NT2/D1 (cell line): ENCODE measurements at regions not wholly inside any gene's neighbourhood (a gene's known extent, or its start where the extent isn't known, plus 50 kb on each side); places are given as distances from the start of the nearest gene placed in this dataset.

Source experiments
- YY1 ChIP-seq: IDR thresholded peaks from 2 replicates; pipeline ENCODE4 v1.6.1; 2011; ENCODE audit not compliant: insufficient read length, insufficient read depth
- ZNF274 ChIP-seq: IDR thresholded peaks from 2 replicates; pipeline ENCODE4 v1.6.1; 2011; ENCODE audit warnings: mild to moderate bottlenecking, low read depth, low read length

DNA sequence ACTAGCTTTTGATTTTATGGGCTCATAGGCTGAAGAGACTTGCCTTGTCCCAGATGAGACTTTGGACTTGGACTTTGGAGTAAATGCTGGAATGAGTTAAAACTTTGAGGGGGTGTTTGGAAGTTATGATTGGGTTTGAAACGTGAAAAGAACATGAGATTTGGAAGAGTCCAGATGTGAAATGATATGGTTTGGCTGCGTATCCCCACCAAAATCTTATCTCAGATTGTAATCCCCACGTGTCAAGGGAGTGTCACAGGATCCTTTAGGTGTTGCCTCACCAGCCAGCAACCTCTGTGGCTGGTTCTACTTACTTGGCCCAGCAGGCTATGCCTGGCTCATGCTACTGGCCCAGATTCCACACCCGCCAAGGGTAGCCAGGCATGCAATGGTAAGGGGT lies 119.6 kb upstream of the NPY start:
- TF ChIP-seq YY1, result no peak
- no peak for TF ChIP-seq ZNF274
